GM21526 (cell line): ENCODE measurements at regions not wholly inside any gene's neighbourhood (a gene's known extent, or its start where the extent isn't known, plus 50 kb on each side); places are given as distances from the start of the nearest gene placed in this dataset.
"Not testable (repeated sequence)": the region's sequence is repeated elsewhere in the genome, so short reads cannot be mapped to it uniquely, and the experiment has no call there.

Experiments used
- ATAC-seq: cut with Tn5 transposase; IDR thresholded peaks from one replicate; pipeline ENCODE4 v1.9.1; 2021; ENCODE audit warnings: moderate library complexity; ENCODE audit not compliant: unreplicated experiment, low FRiP score

GRCh38 chr1:195721210-195721971 lies 886.8 kb downstream of the KCNT2 start:
- no peak for ATAC-seq

- ATAC-seq: no peak
These were observed 890.6 kb downstream of the KCNT2 start for GRCh38 chr1:195717651-195718050.

DNA sequence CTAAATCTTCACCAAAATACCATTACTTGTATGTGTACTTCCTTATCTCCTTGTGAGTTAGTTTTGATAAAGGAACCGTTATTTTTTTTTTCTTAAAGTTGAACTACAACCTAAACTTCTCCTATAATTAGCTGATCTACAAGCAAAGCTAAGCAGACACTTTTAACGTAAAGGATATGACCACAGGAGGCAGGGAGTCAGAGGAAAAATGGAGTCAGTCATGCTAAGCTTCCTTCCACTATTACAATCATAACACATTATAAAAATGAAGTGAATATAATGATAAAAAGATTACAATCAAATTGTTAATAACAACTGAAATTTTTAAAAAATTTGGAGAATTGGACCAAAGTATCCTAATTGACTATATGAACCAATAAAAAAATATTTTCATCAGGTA lies 892.6 kb downstream of the KCNT2 start:
- no peak for ATAC-seq

DNA sequence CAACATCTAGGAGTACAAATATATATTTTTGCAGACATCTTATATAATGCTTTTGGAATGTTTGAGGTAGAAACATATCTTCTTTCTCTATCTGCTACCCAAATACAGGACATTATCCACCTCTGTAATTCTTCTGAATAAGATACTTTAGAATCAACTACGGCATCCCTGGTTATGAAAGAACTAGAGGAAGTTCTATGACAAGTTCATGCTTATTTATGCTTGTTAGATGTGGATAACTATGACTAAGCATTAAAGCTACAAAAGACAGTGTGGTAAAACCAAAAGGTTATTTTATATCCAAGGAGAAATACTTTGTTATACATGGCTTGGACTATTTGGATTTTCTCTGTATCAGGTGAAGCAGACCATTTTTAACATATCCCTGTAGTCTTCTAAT lies 894.0 kb downstream of the KCNT2 start:
- no peak for ATAC-seq

DNA sequence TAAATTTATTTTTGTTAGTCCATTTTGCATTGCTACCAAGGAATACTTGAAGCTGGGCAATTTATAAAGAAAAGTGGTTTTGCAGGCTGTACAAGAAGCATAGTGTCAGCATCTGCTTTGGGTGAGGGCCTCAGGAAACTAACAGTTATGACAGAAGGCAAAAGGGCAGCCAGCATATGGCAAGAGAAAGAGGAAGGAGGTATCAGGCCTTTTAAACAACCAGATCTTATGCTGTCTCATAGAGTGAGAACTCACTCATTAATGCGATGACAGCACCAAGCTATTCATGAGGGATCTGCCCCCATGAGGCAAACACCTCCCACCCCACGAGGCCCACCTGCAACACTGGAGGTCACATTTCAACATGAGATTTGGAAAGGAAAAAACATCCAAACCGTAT lies 898.4 kb downstream of the KCNT2 start:
- ATAC-seq: no peak

GRCh38 chr1:195704028-195704427 lies 904.2 kb downstream of the KCNT2 start:
- ATAC-seq: no peak

GRCh38 chr1:195701149-195701548 lies 907.1 kb downstream of the KCNT2 start:
- no peak for ATAC-seq

- peak; percentile 55 for ATAC-seq
These were observed 911.1 kb downstream of the KCNT2 start for GRCh38 chr1:195697130-195697529.

DNA sequence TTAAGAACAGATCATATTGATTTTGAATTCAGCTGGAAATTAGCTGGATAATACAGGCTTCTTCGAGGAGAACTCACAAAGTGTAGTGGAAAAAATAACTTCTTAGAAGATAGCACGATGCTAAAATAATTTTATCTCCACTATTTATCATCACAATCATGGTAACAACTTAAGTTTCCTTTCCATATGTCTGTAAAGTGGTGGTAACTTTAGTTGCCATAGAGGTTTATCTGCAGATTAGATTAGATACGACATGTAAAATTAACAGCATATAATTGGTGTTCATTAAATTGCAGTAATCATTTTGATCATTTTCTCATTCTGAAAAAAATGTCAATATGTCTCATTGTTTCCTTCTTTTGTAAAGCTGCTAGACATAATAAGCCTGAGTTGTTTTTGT lies 921.5 kb downstream of the KCNT2 start:
- no peak for ATAC-seq

GRCh38 chr1:195664628-195665027 lies 943.6 kb downstream of the KCNT2 start:
- no peak for ATAC-seq

DNA sequence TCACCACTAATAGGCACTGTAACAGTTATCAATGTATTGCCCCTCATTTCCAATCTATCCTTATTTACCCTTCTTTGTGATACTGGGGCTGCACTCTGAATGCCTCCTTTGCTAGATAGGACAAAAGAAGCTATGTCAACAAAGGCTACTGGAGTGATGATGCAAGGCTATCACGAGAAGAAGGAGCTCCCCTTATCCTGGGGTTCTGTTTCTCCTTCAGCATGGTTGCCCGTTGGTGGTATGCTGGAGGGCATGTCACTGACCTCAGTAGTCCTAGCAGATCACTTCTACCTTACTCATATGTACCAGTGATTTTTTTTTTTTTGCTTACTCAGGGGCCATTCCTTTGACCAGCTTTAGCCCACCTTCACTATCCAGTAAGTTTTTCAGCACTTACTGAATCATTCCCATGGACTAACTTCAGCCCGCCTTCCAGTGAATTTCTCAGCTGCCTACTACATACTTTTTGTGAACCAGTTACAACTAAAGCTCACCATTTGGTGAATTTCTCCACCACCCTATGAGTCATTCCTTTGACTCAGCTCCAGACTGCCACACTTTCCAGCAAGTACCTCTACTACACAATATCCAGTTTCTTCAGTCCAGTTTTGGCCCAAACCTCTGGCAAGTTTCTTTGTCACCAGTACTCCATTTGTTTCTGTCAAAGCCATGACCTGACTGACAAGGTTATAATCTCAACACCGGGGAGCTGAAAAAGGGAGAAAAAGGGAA lies 944.5 kb downstream of the KCNT2 start:
- no peak for ATAC-seq

DNA sequence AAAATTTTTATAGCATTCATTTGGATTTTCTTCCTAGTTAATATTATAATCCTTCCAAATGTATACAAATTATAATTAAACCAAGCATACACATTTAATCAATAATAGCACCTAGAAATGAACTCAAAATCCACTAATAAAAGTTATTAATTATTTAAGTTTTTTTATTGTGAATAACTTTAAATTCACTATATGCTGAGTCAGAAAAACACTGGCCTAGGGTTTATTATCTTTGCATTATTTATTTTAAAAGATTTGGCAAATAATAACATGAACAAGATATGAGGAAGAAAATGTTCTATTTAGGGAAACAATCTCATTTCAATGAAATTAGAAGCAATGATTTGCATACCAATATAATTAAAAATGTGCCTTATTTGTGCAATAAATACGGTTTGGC lies 951.5 kb downstream of the KCNT2 start:
- no peak for ATAC-seq

DNA sequence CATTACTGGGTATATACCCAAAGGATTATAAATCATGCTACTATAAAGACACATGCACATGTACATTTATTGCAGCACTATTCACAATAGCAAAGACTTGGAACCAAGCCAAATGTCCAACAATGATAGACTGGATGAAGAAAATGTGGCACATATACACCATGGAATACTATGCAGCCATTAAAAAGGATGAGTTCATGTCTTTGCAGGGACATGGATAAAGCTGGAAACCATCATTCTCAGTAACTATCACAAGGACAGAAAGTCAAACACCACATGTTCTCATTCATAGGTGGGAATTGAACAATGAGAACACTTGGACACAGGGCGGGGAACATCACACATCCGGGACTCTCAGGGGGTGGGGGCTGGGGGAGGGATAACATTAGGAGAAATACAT lies 959.4 kb downstream of the KCNT2 start:
- not testable (repeated sequence) for ATAC-seq

DNA sequence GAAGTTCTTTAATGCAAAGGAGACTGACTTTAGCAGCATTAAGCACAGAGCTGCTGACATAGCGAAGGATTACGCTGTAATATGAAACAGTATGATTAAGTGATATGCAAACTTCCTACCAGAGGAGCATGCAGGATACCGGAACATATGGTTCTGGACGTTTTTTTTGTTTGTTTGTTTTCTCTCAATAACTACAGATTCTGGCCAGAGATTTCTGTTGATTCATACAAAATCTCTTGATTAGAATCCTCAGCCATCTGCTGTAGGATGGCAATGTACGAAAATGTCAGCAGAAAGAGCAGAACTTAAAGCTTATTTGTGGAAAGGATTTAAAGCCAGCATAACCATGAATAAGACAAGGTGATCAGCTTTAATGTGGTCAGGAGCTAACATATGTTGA lies 970.7 kb downstream of the KCNT2 start:
- ATAC-seq: no peak

DNA sequence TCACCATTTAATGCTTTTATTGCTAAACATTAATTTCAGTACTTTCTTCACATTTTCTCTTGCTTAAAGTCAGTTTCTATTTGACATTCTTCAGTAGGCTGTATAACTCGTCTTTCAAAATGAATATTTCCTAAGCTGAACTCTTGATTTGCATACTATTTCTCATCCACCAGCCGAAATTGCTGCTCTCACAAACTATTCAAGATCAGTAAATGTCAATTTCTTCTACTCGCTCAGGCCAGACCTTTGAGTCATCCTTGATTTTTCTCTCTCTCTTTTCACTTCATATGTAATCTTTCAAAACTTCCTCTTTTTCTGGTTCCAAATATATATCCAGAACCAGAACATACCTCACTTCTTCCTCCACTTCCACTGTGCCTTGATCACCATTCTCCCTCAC lies 990.0 kb downstream of the KCNT2 start:
- ATAC-seq: no peak

GRCh38 chr1:195617106-195617505 lies 991.1 kb downstream of the KCNT2 start:
- no peak for ATAC-seq

- no peak for ATAC-seq
These were observed 999.4 kb downstream of the KCNT2 start for GRCh38 chr1:195608883-195609282.

DNA sequence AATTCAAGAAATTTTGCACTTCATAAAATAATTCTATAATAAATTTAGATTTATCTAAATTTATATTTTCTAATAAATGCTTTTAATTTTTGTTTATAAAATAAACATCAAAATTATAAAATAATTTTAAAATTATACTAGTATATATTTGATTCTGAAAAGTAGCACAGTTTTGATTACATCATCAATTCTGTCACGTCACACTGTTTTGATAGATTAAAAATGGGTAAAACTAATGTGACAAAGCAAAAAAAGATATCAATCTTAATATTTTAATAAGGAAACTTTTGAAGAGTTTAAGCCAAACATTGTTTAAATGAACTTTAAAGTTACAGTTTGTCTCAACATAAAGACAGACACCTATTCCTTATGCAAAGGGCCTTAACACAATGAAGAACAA lies 1001.8 kb downstream of the KCNT2 start:
- ATAC-seq: no peak

DNA sequence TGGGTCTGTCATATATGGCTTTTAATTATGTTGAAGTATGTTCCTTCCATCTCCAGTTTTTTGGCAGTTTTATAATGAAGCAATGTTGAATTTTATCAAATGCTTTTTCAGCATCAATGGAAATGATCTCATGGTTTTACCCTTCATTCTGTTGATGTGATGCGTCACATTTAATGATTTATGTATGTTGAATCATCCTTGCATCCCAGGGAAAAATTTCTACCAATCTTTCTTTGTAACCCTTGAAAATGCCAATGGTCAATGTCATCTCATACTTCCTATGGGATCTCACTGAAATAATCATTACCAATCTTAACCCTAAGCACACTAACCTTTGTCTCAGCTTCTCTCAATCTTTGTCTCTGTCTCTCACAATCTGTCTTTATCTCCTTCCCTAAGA lies 1004.0 kb downstream of the KCNT2 start:
- ATAC-seq: no peak

DNA sequence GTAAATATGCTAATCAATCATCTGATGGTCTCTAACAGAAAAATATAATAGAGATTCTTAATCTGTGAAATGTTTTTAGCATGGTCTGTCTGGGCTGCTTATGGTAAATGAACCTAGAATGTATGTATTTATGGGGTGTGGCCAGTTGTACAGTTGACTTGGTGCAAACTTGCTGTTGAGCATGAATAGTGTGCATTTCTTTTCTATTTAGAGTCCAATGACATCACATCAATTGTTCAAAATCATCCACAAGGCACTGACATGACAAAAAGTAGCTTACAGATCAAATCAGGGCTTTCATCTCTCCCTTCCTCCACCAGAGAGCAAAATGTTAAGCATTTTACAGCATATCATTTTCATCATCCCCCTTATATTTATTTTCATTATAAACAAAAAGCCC lies 1010.3 kb downstream of the KCNT2 start:
- ATAC-seq: no peak

GRCh38 chr1:195594773-195595172 lies 1013.5 kb downstream of the KCNT2 start:
- ATAC-seq: no peak

- ATAC-seq: no peak
These were observed 1013.9 kb downstream of the KCNT2 start for GRCh38 chr1:195594322-195594721.
